Ascending aorta (tissue), 2 donors: ENCODE measurements at regions not wholly inside any gene's neighbourhood (a gene's known extent, or its start where the extent isn't known, plus 50 kb on each side); places are given as distances from the start of the nearest gene placed in this dataset.

ENCODE experiments used
- DNase-seq, 2 donors: peaks; one replicate each; pipeline ENCODE4 v3.0.0-alpha.2; 2019; ENCODE audit warnings: low spot score in 2 of 2
- H3K27ac ChIP-seq, 2 donors: fragments of 200-600 bp; sonication (generic); one replicate each; pipeline ENCODE4 v1.5.1; 2016 to 2017; ENCODE audit warnings: mild to moderate bottlenecking in 1 of 2
- H3K27me3 ChIP-seq: fragments of 200-600 bp; sonication (generic); one replicate; pipeline ENCODE4 v1.5.1; 2017
- H3K36me3 ChIP-seq, 2 donors: fragments of 200-600 bp; sonication (generic); one replicate each; pipeline ENCODE4 v1.5.1; 2016
- H3K4me1 ChIP-seq, 2 donors: fragments of 200-600 bp; sonication (generic); one replicate each; pipeline ENCODE4 v1.5.1; 2016 to 2017; ENCODE audit warnings: mild to moderate bottlenecking in 1 of 2
- H3K4me3 ChIP-seq, 2 donors: fragments of 200-600 bp; sonication (generic); one replicate each; pipeline ENCODE4 v1.5.1; 2016 to 2017; ENCODE audit warnings: mild to moderate bottlenecking in 1 of 2
- H3K9me3 ChIP-seq, 2 donors: fragments of 200-600 bp; sonication (generic); one replicate each; pipeline ENCODE4 v1.5.1; 2016
- intact Hi-C: fragments of 100-400 bp; cut with DNase I; formaldehyde crosslinking; loops from one replicate; pipeline ENCODE4 v1.15.1; 2023
- TF ChIP-seq, protein P1 (sequence below), 3 experiments: fragments of 200-600 bp in 2 of 3; fragments of 450-650 bp in 1 of 3; sonication (generic) in 2 of 3; IDR thresholded peaks; one replicate each; pipeline ENCODE4 v1.5.1; 2016 to 2019; ENCODE audit warnings: antibody characterized with exemption in 3 of 3, mild to moderate bottlenecking in 1 of 3, moderate library complexity in 1 of 3

DNA sequence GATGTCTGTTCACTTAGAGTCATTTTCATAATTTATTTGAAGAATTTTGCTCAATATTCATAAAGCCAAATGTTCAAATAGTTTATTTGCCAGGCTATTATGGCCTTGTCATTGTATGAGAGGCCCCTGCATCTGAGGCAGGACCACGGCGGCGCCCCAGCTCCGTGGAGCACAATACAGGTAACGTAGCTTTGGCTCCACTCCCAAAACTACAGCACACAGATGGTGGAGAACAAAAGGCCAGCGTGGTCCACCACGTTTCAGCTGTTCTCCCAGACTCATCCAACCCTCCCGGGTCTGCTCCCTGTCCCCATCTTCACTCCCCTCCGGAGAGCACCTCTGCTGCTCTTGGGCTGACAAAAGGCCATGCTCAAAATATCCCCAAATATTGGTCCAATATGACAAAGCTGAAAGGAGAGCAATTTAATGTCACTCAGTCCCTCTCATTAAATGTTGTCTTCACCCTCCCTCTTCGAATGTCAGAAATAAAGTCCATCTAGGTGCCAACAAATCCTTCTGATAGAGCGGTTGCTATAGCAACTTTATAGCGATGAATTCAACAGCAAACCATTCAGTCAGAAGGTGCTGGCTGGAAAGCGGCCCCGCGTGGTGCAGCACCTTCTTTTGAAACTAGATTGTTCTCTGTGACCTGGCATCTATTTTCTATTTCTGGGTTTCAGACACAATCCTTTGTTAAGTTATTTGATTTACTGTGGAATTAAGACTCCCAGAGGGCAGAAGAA is 504.3 kb downstream of the ARHGEF28 start:
- H3K4me1 ChIP-seq = no peaks in the 10 kb centered on the region
- H3K36me3 ChIP-seq = no peaks in the 10 kb centered on the region
- H3K4me3 ChIP-seq = no peak overlapping the region
- DNase-seq = no peak
- no peaks in the 10 kb centered on the region for H3K27me3 ChIP-seq
- TF ChIP-seq, protein P1, sequence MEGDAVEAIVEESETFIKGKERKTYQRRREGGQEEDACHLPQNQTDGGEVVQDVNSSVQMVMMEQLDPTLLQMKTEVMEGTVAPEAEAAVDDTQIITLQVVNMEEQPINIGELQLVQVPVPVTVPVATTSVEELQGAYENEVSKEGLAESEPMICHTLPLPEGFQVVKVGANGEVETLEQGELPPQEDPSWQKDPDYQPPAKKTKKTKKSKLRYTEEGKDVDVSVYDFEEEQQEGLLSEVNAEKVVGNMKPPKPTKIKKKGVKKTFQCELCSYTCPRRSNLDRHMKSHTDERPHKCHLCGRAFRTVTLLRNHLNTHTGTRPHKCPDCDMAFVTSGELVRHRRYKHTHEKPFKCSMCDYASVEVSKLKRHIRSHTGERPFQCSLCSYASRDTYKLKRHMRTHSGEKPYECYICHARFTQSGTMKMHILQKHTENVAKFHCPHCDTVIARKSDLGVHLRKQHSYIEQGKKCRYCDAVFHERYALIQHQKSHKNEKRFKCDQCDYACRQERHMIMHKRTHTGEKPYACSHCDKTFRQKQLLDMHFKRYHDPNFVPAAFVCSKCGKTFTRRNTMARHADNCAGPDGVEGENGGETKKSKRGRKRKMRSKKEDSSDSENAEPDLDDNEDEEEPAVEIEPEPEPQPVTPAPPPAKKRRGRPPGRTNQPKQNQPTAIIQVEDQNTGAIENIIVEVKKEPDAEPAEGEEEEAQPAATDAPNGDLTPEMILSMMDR (IDR thresholded peaks at IDR 0.05) = no peak
- H3K9me3 ChIP-seq = no peaks in the 10 kb centered on the region
- intact Hi-C loops = no loop called here
- H3K27ac ChIP-seq = no peak overlapping the region

DNA sequence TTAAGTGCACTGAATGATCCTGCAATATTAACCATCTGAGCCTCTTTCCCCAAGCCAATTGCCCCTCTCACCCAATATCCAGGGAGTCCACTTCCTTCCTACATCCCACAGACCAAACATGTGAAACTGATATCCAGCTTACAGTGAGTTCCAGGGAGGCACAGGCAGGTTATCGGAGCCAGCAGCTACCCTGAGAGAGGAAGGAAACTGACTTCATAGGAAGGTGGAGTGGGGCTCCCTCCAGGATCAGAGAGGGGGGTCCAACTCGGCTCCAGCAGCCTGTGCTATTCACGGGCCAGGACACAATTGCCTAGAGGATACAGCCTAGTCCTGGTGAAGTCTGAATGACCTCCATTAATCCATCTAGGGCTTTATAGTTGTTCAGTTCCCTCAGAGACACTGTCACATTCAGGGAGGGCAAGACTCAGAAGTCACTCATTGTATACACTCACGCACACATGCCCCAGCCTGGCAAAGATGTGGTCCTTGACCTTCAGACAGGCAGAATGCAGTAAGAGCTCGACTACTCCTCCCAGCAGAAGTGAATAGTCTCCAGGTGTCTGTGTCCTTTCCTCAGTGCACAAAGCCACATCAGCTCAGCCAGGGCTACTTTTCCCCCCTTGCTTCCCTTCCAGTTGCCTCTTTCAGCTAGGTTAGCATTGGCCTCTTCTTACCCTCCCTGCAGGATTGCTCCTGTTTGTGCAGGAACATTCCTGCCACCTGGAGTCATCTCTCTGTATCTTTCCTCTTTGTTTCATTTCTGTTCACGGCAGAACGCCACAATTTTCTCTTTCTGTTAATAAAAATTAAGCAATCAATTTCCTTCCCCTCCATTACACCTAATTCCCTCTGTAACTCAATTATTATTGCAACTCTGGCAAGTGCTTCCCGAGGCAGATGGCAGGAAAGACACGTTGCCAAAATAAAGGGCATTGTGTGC is 501.7 kb downstream of the ARHGEF28 start:
- no peak overlapping the region for H3K4me3 ChIP-seq
- DNase-seq = no peak
- no peaks in the 10 kb centered on the region for H3K4me1 ChIP-seq
- intact Hi-C loops = no loop called here
- no peaks in the 10 kb centered on the region for H3K27me3 ChIP-seq
- TF ChIP-seq, protein P1 (IDR thresholded peaks at IDR 0.05) = no peak
- H3K27ac ChIP-seq = no peak overlapping the region
- no peaks in the 10 kb centered on the region for H3K36me3 ChIP-seq
- H3K9me3 ChIP-seq = no peaks in the 10 kb centered on the region

DNA sequence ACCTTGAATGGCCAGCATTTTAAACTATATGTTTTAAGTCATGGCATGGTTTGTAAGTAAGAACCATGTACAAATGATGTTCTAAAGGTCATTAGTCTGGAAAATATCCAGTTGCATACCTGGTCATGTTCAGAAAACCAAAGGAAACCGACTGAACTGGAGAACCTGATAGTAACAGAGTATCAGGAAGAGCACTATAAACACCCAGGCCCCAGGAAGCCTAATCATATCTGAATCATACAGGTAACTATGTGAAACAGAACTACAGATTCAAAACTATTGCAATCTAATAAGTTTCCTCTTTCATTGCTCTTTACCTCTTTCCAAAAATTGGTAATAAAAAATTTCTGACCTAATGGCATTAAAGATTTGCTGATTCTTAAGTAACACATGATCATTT is 500.3 kb downstream of the ARHGEF28 start:
- intact Hi-C loops = no loop called here

DNA sequence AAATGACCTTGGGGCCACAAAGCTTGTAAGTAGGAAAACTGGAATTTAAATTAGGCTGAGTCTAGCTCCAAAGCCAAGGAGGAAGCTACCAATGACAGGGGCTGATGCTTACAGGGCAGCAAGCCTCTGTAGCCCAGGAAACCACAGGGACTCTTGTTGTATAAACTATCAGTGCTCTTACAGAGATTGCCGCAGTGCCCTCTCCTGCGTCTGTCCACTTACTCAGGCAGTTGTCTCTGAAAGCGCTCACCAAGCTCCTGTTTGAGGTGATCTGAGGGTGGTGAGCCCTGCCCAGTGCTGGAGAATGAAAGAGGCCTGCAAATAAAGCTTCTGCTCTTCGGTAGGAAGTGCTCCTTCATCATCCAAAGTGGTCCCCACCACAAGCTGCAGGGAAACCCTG is 498.8 kb downstream of the ARHGEF28 start:
- no peak for DNase-seq
- Histone ChIP-seq H3K36me3 (no peaks in the 10 kb centered on the region), H3K27ac (no peak overlapping the region), H3K4me1 (no peaks in the 10 kb centered on the region), H3K9me3 (no peaks in the 10 kb centered on the region), H3K4me3 (no peak overlapping the region), H3K27me3 (no peaks in the 10 kb centered on the region)
- intact Hi-C loops = no loop called here
- TF ChIP-seq, protein P1 (IDR thresholded peaks at IDR 0.05) = no peak

More for the DNA sequence above, 500.3 kb downstream of the ARHGEF28 start:
- TF ChIP-seq, protein P1 (IDR thresholded peaks at IDR 0.05) = no peak
- no peak for DNase-seq
- Histone ChIP-seq H3K27ac (no peak overlapping the region), H3K4me1 (no peaks in the 10 kb centered on the region), H3K4me3 (no peak overlapping the region), H3K9me3 (no peaks in the 10 kb centered on the region), H3K27me3 (no peaks in the 10 kb centered on the region), H3K36me3 (no peaks in the 10 kb centered on the region)

DNA sequence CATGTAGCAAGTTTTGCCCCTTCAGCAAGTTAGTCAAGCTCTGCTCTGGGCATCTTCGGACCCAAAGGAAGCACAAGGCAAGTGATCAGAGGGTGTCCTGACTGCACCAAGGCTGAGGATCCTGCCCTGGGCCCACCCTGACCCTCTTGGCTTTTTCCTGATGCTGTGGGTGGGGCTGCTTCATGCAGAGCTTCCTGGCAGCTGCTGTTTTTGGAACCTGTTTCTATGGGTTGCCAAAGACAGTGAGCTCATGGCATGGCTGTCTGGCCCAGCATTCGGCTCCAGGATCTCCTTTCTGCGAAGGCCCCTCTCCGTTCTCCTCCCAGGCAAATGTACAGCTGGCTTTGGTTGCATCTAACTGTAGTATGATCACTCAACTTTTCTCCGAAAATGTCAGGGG is 497.9 kb downstream of the ARHGEF28 start:
- Histone ChIP-seq H3K4me3 (no peak overlapping the region), H3K27ac (no peak overlapping the region), H3K4me1 (no peaks in the 10 kb centered on the region), H3K36me3 (no peaks in the 10 kb centered on the region), H3K27me3 (no peaks in the 10 kb centered on the region), H3K9me3 (no peaks in the 10 kb centered on the region)
- TF ChIP-seq, protein P1 (IDR thresholded peaks at IDR 0.05) = no peak
- intact Hi-C loops = no loop called here
- DNase-seq = no peak
